HG02981 (cell line): ENCODE measurements at regions not wholly inside any gene's neighbourhood (a gene's known extent, or its start where the extent isn't known, plus 50 kb on each side); places are given as distances from the start of the nearest gene placed in this dataset.
A peak's percentile ranks its signal among the peaks of the same experiment; 100 is the strongest.

Experiments used
- ATAC-seq: cut with Tn5 transposase; IDR thresholded peaks from one replicate; pipeline ENCODE4 v1.9.1; 2021; ENCODE audit warnings: mild to moderate bottlenecking, moderate library complexity; ENCODE audit not compliant: unreplicated experiment

- no peak for ATAC-seq
Measured at GRCh38 chr15:101590785-101591184, 61.4 kb downstream of the TM2D3 start.

GRCh38 chr15:101583284-101583683 lies 68.9 kb downstream of the TM2D3 start:
- ATAC-seq: no peak

GRCh38 chr15:101580431-101580830 lies 71.8 kb downstream of the TM2D3 start:
- ATAC-seq: no peak

GRCh38 chr15:101579631-101580163 lies 72.5 kb downstream of the TM2D3 start:
- no peak for ATAC-seq

GRCh38 chr15:101578443-101578894 lies 73.7 kb downstream of the TM2D3 start:
- ATAC-seq: peak; percentile 69

- ATAC-seq: no peak
Measured at GRCh38 chr15:101573951-101574350, 78.2 kb downstream of the TM2D3 start.

- no peak for ATAC-seq
Measured at GRCh38 chr15:101570241-101570640, 80.7 kb upstream of the PCSK6 start.

- no peak for ATAC-seq
Measured at GRCh38 chr15:101568821-101569555, 79.5 kb upstream of the PCSK6 start.

- no peak for ATAC-seq
Measured at GRCh38 chr15:101568309-101568708, 78.8 kb upstream of the PCSK6 start.

- no peak for ATAC-seq
Measured at GRCh38 chr15:101566748-101567488, 77.4 kb upstream of the PCSK6 start.

GRCh38 chr15:101565377-101565776 lies 75.9 kb upstream of the PCSK6 start:
- no peak for ATAC-seq

- no peak for ATAC-seq
Measured at GRCh38 chr15:101563176-101563796, 73.8 kb upstream of the PCSK6 start.

- ATAC-seq: no peak
Measured at GRCh38 chr15:101562428-101563059, 73.0 kb upstream of the PCSK6 start.

- no peak for ATAC-seq
Measured at GRCh38 chr15:101561584-101561906, 72.0 kb upstream of the PCSK6 start.

- ATAC-seq: no peak
Measured at GRCh38 chr15:101560722-101561583, 71.4 kb upstream of the PCSK6 start.

- no peak for ATAC-seq
Measured at GRCh38 chr15:101559952-101560351, 70.4 kb upstream of the PCSK6 start.

- ATAC-seq: no peak
Measured at GRCh38 chr15:101558221-101558941, 68.9 kb upstream of the PCSK6 start.

GRCh38 chr15:101556273-101556672 lies 66.8 kb upstream of the PCSK6 start:
- no peak for ATAC-seq

- no peak for ATAC-seq
Measured at GRCh38 chr15:101554115-101554915, 64.8 kb upstream of the PCSK6 start.
